ENCODE measurements at regions not wholly inside any gene's neighbourhood (a gene's known extent, or its start where the extent isn't known, plus 50 kb on each side); places are given as distances from the start of the nearest gene placed in this dataset.

- TF ChIP-seq PPARA (CRISPR knock-in tag; IDR thresholded peaks at IDR 0.05; ENCODE audit: borderline replicate concordance): no peak
- TF ChIP-seq TOX (CRISPR knock-in tag; IDR thresholded peaks at IDR 0.05; ENCODE audit: borderline replicate concordance): no peak
- TF ChIP-seq BACH2 (CRISPR knock-in tag; IDR thresholded peaks at IDR 0.05; ENCODE audit: borderline replicate concordance): no peak
- TF ChIP-seq OSR1 (CRISPR knock-in tag; IDR thresholded peaks at IDR 0.05): no peak
These were observed 579.7 kb upstream of the DPP6 start (continued) for GRCh38 chr7:153472516-153472915.

GRCh38 chr7:153473185-153473584 lies 579.0 kb upstream of the DPP6 start:
- TF ChIP-seq CSRNP3 (CRISPR knock-in tag; IDR thresholded peaks at IDR 0.05): no peak
- TF ChIP-seq ARNTL (CRISPR knock-in tag; IDR thresholded peaks at IDR 0.05; ENCODE audit: borderline replicate concordance, low read depth): no peak
- TF ChIP-seq OSR1 (CRISPR knock-in tag; IDR thresholded peaks at IDR 0.05): no peak
- no peak for TF ChIP-seq TSHZ2 (CRISPR knock-in tag; IDR thresholded peaks at IDR 0.05)
- TF ChIP-seq PATZ1 (CRISPR knock-in tag; IDR thresholded peaks at IDR 0.05; ENCODE audit: borderline replicate concordance): no peak
- TF ChIP-seq ISL1 (CRISPR knock-in tag; IDR thresholded peaks at IDR 0.05): no peak
- no peak for TF ChIP-seq ZNF8 (CRISPR knock-in tag; IDR thresholded peaks at IDR 0.05)
- TF ChIP-seq ESRRG (CRISPR knock-in tag; IDR thresholded peaks at IDR 0.05): no peak
- no peak for TF ChIP-seq ZC3H10 (CRISPR knock-in tag; IDR thresholded peaks at IDR 0.05)
- TF ChIP-seq POU6F1 (CRISPR knock-in tag; IDR thresholded peaks at IDR 0.05; ENCODE audit: borderline replicate concordance, low read depth): no peak
- TF ChIP-seq ZFP30 (CRISPR knock-in tag; IDR thresholded peaks at IDR 0.05): no peak
- no peak for TF ChIP-seq ZFP3 (CRISPR knock-in tag; IDR thresholded peaks at IDR 0.05)
- no peak for TF ChIP-seq CSDC2 (CRISPR knock-in tag; IDR thresholded peaks at IDR 0.05)
- TF ChIP-seq ZNF565 (CRISPR knock-in tag; conservative IDR thresholded peaks at IDR 0.05; ENCODE audit: low read depth): no peak
- TF ChIP-seq CREB5 (CRISPR knock-in tag; IDR thresholded peaks at IDR 0.05; ENCODE audit: low read depth): no peak
- no peak for ATAC-seq

- TF ChIP-seq CREB5 (CRISPR knock-in tag; IDR thresholded peaks at IDR 0.05; ENCODE audit: low read depth): no peak
- no peak for TF ChIP-seq POU6F1 (CRISPR knock-in tag; IDR thresholded peaks at IDR 0.05; ENCODE audit: borderline replicate concordance, low read depth)
- TF ChIP-seq ZNF565 (CRISPR knock-in tag; conservative IDR thresholded peaks at IDR 0.05; ENCODE audit: low read depth): no peak
- no peak for ATAC-seq
These were observed 577.0 kb upstream of the DPP6 start for GRCh38 chr7:153475239-153475638.

All from SK-N-SH treated with all-trans-retinoic acid at 6 μM for 48 hours (cell line).